PFSK-1 (cell line): ENCODE measurements at regions not wholly inside any gene's neighbourhood (a gene's known extent, or its start where the extent isn't known, plus 50 kb on each side); places are given as distances from the start of the nearest gene placed in this dataset.

Experiments
- FOXP2 ChIP-seq: optimal IDR thresholded peaks from 2 replicates; pipeline ENCODE3; 2011; ENCODE audit warnings: borderline replicate concordance, control low read depth, inconsistent platforms; ENCODE audit not compliant: insufficient read depth; ENCODE audit errors: extremely low read length, extremely low read depth
- POLR2AphosphoS5 ChIP-seq: IDR thresholded peaks from 2 replicates; pipeline ENCODE4 v1.6.1; 2012; ENCODE audit warnings: low read depth, mild to moderate bottlenecking, control low read depth, low read length, moderate library complexity
- SIN3A ChIP-seq: IDR thresholded peaks from 2 replicates; pipeline ENCODE4 v1.6.1; 2012; ENCODE audit warnings: mild to moderate bottlenecking, low read length, moderate library complexity, borderline replicate concordance; ENCODE audit not compliant: insufficient read depth
- TAF1 ChIP-seq: IDR thresholded peaks from 2 replicates; pipeline ENCODE4 v1.6.1; 2012; ENCODE audit warnings: low read length, control low read depth, borderline replicate concordance; ENCODE audit not compliant: insufficient read depth
- TF ChIP-seq, protein P1 (sequence below), 2 experiments: IDR thresholded peaks; 2 replicates each; pipeline versions ENCODE4 v1.6.1 to v1.8.0; 2011 to 2012; ENCODE audit warnings: low read depth in 2 of 2, low read length in 2 of 2, control low read depth in 1 of 2, inconsistent platforms in 1 of 2, mild to moderate bottlenecking in 1 of 2, moderate library complexity in 1 of 2; ENCODE audit not compliant: insufficient read depth in 1 of 2

DNA sequence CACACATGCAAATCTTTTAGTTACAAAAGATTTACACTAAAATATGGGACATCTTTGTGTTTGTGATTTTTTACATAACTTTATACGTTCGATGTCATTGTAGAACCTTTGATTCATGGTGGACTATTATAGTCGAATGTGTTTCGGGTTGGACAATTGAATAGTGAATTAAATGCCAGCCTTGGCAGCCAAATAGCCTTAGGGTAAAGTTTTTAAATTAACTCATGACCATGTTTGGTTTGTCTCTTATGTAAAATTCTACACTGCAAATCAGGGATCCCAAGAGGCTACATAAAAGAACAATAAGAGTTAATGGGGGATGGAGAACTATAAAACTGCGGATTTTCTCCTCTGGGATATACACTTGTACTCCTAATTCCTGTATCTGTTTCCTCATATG is 1735.6 kb upstream of the SPRY2 start:
- TF ChIP-seq POLR2AphosphoS5 = no peak
- TF ChIP-seq, protein P1, sequence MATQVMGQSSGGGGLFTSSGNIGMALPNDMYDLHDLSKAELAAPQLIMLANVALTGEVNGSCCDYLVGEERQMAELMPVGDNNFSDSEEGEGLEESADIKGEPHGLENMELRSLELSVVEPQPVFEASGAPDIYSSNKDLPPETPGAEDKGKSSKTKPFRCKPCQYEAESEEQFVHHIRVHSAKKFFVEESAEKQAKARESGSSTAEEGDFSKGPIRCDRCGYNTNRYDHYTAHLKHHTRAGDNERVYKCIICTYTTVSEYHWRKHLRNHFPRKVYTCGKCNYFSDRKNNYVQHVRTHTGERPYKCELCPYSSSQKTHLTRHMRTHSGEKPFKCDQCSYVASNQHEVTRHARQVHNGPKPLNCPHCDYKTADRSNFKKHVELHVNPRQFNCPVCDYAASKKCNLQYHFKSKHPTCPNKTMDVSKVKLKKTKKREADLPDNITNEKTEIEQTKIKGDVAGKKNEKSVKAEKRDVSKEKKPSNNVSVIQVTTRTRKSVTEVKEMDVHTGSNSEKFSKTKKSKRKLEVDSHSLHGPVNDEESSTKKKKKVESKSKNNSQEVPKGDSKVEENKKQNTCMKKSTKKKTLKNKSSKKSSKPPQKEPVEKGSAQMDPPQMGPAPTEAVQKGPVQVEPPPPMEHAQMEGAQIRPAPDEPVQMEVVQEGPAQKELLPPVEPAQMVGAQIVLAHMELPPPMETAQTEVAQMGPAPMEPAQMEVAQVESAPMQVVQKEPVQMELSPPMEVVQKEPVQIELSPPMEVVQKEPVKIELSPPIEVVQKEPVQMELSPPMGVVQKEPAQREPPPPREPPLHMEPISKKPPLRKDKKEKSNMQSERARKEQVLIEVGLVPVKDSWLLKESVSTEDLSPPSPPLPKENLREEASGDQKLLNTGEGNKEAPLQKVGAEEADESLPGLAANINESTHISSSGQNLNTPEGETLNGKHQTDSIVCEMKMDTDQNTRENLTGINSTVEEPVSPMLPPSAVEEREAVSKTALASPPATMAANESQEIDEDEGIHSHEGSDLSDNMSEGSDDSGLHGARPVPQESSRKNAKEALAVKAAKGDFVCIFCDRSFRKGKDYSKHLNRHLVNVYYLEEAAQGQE (IDR thresholded peaks at IDR 0.05; ENCODE audit: insufficient read depth in 1 of 2, low read depth in 2 of 2, low read length in 2 of 2) = no peak
- no peak for TF ChIP-seq SIN3A
- no peak for TF ChIP-seq TAF1
- no peak for TF ChIP-seq FOXP2
